GM15510 (cell line): ENCODE measurements at regions not wholly inside any gene's neighbourhood (a gene's known extent, or its start where the extent isn't known, plus 50 kb on each side); places are given as distances from the start of the nearest gene placed in this dataset.

ENCODE experiments used
- POLR2A ChIP-seq: IDR thresholded peaks from 3 replicates; pipeline ENCODE4 v1.6.1; 2011; ENCODE audit warnings: borderline replicate concordance; ENCODE audit not compliant: insufficient read length; ENCODE audit errors: extremely low read depth

GRCh38 chr14:71734076-71734475 is 198.2 kb upstream of the RGS6 start:
- no peak for TF ChIP-seq POLR2A

- TF ChIP-seq POLR2A: no peak
Measured at GRCh38 chr14:71734885-71735284, 197.3 kb upstream of the RGS6 start.

DNA sequence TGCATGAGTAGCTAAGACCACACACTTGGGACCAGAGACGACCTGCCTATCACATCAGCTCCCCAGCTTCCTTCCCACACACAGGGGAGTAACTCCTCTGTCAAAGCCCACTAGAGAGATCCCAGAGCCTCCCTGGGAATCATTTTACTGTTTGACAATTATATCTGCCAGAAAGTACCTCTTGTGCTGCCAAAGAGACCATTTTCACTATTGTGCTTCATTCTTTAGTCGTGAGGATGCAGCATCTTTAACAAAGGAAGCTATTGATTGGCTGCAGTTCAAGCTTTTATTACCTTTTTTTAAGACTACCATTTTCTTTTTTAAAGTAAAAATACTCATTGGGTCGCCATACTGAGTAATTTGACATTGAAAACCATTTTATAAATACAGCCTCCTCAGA is 194.5 kb upstream of the RGS6 start:
- no peak for TF ChIP-seq POLR2A

DNA sequence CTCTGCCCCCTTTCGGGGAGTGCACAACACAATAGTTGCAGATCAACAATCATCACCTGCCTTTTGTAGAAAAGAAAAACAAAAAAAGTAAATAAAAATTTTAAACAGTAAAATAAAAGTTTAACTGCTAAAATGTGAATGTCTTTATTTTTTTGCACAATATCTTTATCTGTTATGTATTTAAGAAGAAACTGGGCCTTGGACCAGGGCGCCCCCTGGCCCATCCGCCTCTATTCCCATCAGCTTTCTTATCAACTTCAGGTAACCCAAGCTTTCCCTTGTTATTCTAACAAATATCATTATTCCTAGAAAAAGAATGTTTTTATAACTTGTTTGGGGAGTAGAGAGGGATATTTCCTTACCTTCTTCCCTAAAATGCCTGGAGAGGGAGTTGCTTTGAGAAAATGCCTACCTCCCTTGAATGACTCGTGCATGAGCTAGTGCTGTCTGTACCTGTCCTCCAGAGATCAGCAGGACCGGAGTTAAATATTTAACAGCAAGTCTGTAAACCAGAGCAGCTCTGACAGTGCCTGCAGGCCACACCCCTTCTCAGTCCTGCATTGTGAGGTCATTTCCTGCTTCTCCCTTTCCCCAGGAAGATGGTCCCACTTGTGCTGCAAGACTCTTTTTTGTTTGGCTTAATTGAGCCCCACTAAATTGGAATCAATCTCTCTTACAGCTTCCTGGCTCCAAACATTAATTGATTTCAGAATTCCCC is 192.8 kb upstream of the RGS6 start:
- TF ChIP-seq POLR2A: no peak

GRCh38 chr14:71741241-71741640 is 191.0 kb upstream of the RGS6 start:
- no peak for TF ChIP-seq POLR2A

- TF ChIP-seq POLR2A: no peak
Measured at GRCh38 chr14:71742485-71742884, 189.7 kb upstream of the RGS6 start.

DNA sequence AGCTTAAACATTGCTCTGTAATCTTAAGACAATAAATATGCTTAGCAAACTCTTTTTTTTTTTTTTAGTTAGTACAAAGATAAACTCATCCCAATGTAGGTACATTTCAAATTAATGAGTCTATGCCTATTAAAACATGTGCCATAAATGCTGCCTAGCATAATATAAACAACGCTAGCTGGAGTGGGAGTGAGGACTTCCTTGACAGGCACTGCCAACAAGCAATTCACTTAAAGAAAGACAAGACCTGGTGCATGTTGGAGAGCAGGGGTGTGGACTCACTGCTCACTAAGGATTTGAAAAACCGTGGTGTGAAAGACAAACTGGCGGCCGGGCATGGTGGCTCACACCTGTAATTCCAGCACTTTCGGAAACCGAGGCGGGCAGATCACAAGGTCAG is 187.2 kb upstream of the RGS6 start:
- no peak for TF ChIP-seq POLR2A

DNA sequence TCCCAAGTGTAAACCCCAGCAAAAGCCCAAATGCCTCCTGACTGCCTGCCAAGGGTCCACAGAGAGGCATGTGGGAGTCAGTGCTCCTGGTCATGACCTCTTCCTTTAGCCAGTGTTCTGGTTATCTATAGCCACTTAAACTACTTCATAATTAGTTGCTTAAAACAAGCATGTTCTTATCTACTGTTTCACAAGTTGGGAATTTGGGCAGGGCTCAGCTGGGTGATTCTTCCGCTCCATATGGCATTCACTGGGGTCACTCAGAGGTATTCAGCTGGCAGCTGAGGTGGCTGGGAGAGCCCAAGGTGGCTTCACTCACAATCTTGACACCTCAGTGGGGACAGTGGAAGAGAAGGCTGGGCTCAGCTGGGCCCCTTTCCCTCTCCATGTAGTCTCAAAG is 184.0 kb upstream of the RGS6 start:
- TF ChIP-seq POLR2A: no peak

DNA sequence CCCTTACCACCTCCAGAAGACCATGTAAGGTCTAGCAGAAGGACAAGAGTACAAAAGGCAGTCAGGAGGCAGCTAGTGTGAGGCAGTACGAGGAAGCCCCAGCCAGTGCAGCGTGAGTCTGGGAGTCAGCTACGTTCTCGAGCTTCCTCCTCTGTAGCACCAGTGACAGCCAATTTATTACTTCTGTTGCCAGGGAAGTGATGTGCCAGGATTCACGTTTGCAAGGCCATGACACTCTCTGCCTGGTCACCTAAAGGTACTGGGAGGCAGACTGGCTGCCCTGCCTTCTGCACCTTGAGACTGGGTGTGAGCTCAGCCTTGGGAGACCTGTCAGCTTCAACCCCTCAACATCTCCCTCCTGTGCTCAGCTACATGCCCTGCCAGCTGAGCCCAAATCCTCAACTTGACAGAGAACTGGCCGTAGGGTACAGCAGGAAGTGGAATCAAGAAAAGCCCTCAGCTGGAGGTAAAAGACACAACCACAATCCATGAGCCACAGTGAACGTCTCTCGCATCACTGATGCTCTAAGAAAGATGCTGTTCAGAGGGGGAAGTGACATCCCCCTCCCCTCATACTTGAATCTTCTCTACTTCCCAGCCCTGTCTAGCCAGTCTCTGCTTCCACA is 182.5 kb upstream of the RGS6 start:
- no peak for TF ChIP-seq POLR2A

DNA sequence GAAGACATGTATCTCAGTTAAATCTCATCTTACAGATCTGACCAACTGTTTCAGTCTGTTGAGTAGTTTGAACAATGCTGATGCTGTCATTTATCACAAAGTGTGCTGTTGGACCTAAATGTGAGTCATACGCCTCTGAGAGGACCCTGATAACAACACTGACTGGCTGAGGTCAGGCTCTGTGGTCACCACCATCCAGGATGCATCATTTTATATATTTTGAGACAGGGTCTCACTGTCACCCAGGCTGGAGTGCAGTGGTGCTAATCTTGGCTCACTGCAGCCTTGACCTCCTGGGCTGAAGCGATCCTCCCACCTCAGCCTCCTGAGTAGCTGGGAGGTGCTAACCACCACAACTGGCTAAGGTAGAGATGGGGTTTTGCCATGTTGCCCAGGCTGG is 181.0 kb upstream of the RGS6 start:
- TF ChIP-seq POLR2A: no peak

DNA sequence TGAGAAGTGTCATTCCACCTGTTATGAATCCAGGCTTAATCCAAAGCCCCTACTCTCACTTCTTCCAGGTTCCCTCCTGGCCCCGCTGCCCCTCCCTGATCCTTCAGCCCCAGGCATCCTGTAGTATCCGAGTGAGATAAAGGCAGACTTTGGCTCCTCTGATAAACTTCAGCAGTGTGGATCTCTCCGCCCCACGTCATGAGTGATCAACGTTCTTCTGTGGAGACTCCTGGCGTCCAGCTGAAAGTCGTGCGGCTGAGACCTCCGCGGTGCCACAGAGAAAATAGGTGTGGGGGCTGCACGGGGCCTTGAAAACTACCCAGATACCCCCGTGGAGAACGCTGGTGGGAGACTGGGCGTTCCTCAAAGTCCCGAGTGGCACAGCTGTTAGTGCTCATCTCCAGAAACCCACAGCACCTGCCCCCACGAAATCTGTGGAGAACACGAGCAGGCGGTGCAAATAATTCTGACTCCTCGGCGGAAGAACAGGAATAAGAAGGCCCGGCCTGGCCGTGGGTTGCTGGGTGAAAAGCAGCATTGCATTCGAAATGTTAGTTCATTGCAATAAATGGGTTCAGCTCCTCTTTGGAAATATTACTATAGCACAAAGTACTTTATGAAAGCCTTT is 180.0 kb upstream of the RGS6 start:
- TF ChIP-seq POLR2A: no peak

GRCh38 chr14:71753126-71753830 is 179.0 kb upstream of the RGS6 start:
- TF ChIP-seq POLR2A: no peak

DNA sequence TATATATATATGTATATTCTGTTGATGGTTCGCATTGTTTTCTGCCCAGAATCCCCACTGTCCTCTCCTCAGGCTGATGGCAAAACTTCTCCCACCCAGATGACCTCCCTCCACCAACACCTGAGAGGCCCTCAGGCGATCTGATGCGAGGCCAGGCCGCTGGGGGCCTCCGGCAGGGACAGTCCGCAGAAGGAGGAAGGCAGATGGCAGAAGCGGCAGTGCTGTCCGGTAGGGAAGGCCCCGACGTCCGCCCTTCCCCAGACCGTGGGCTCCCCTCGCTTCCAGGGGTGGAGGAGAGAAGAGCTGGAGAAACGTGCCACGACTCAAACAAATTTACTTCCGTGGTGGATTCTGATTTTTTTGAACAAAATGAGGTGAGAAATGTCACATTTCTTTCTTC is 178.3 kb upstream of the RGS6 start:
- no peak for TF ChIP-seq POLR2A

- no peak for TF ChIP-seq POLR2A
Measured at GRCh38 chr14:71754422-71755095, 177.7 kb upstream of the RGS6 start.
